HL-60 (cell line): ENCODE measurements at regions not wholly inside any gene's neighbourhood (a gene's known extent, or its start where the extent isn't known, plus 50 kb on each side); places are given as distances from the start of the nearest gene placed in this dataset.

Source experiments
- CTCF ChIP-seq: IDR thresholded peaks from one replicate; pipeline ENCODE4 v1.5.1; 2011; ENCODE audit warnings: low read length, control low read depth, inconsistent platforms; ENCODE audit not compliant: insufficient read depth
- POLR2AphosphoS5 ChIP-seq: IDR thresholded peaks from 2 replicates; pipeline ENCODE4 v1.6.1; 2012; ENCODE audit warnings: low read depth
- REST ChIP-seq: IDR thresholded peaks from 2 replicates; pipeline ENCODE4 v1.6.1; 2012; ENCODE audit warnings: low read depth; ENCODE audit not compliant: insufficient replicate concordance

DNA sequence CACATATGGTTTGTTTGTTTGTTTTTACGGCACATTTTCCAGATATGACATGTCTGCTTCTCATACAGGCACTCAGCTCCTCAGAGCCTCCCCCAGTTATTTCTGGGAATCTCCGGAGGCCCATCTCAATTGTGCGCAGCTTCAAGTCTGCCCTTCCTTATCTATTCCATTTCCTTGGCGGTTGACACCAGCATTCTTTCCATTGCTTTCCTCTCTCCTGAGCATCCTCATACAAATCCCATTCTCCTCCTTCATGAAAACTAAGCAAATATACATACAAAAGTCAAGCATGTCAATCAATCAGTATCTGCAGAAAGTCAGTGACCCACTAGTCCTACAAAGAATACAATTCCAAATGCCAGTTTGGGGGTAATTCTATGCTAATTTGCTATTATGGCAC lies 166.7 kb downstream of the SQOR start:
- TF ChIP-seq CTCF (no peak), POLR2AphosphoS5 (no peak), REST (no peak)
